ENCODE measurements at regions not wholly inside any gene's neighbourhood (a gene's known extent, or its start where the extent isn't known, plus 50 kb on each side); places are given as distances from the start of the nearest gene placed in this dataset.

DNA sequence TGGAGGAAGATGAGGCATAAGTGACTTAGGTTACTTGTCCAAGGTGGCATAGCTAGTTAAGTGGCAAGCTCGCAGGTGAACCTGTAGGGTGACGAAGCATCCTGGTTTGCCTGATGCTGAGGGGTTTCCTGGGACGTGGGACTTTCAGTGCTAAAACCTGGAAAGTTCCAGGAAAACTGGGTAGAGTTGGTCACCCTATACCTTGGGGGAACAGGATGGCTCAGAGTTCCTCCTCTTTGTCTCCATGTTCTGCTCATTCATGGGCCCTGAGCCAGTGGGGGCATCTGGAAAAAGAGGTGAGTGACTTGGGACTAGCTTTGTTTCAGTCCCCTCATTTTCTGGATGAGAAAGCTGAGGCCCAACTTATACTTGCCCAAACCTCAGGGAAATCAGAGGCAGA is 268.0 kb upstream of the N4BP1 start:
- Mint-ChIP-seq H3K9me3 (ENCODE audit: low read depth) (peaks cover 4% of the 10 kb centered on the region), H3K27ac (no peak overlapping the region), H3K27me3 (no peaks in the 10 kb centered on the region), H3K4me3 (no peak overlapping the region), H3K4me1 (no peaks in the 10 kb centered on the region), H3K36me3 (no peaks in the 10 kb centered on the region)
- CTCF ChIA-PET, result no interaction called here
- DNase-seq (no peak), ATAC-seq (no peak)

DNA sequence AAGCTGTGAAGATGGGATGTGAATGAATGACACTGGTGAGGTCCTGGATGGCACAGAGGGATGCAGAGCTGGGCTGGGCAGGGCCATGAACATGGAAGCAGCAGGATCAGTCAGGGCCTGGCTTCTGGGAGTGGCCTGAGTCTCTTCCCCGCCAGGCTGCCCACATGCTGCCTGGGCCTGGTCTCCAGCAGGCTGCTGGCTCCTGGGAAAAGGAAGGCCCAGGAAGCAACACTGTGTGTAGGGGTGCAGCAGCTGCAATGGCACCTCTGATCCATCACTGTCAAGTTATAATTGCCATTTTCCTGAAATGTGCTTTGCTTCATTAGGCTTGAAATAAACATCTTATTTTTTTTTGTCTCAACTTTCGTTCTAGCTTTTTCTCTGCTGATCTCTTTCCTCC is 260.2 kb upstream of the N4BP1 start:
- Mint-ChIP-seq H3K4me3 (no peak overlapping the region), H3K9me3 (ENCODE audit: low read depth) (peaks cover 4% of the 10 kb centered on the region), H3K27ac (no peak overlapping the region), H3K27me3 (no peaks in the 10 kb centered on the region), H3K4me1 (no peaks in the 10 kb centered on the region), H3K36me3 (no peaks in the 10 kb centered on the region)
- ATAC-seq (no peak), DNase-seq (no peak)
- CTCF ChIA-PET, result no interaction called here

GRCh38 chr16:48865520-48865919 is 255.5 kb upstream of the N4BP1 start:
- no peak overlapping the region for H3K4me3 Mint-ChIP-seq
- no peak overlapping the region for H3K27ac Mint-ChIP-seq
- no peaks in the 10 kb centered on the region for H3K9me3 Mint-ChIP-seq (ENCODE audit: low read depth)
- CTCF ChIA-PET, result no interaction called here
- no peak for ATAC-seq
- no peak for DNase-seq
- H3K36me3 Mint-ChIP-seq, result no peaks in the 10 kb centered on the region
- no peaks in the 10 kb centered on the region for H3K27me3 Mint-ChIP-seq
- H3K4me1 Mint-ChIP-seq, result no peaks in the 10 kb centered on the region

- no peaks in the 10 kb centered on the region for H3K9me3 Mint-ChIP-seq (ENCODE audit: low read depth)
- H3K27ac Mint-ChIP-seq, result no peak overlapping the region
- H3K36me3 Mint-ChIP-seq, result no peaks in the 10 kb centered on the region
- H3K27me3 Mint-ChIP-seq, result no peaks in the 10 kb centered on the region
- CTCF ChIA-PET, result no interaction called here
- H3K4me1 Mint-ChIP-seq, result no peaks in the 10 kb centered on the region
- DNase-seq (no peak), ATAC-seq (no peak)
- H3K4me3 Mint-ChIP-seq, result no peak overlapping the region
Observed at GRCh38 chr16:48864055-48864454, 254.1 kb upstream of the N4BP1 start.

DNA sequence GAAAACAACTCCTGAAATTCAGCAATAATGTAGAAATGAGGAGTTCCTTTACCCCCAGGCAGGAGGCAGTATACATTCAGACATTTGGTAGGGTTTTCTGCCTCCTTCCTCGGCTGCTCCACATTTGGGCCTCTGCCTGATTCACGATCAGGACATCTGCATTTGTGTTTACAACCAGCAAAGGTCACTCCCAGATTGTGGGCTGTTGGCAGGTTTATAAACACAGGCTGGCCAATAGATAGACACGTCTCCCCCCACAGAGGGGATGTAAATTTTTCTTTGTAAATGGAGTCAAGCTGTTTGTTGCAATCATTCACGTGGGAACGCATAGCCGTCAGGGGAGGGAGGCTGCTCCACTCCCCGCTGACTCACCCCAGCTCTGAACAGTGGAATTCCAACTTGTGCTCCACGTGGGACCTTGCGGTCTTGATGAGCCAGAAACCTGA is 252.1 kb upstream of the N4BP1 start:
- Mint-ChIP-seq H3K36me3 (no peaks in the 10 kb centered on the region), H3K9me3 (ENCODE audit: low read depth) (no peaks in the 10 kb centered on the region), H3K27ac (no peak overlapping the region), H3K27me3 (no peaks in the 10 kb centered on the region), H3K4me1 (no peaks in the 10 kb centered on the region), H3K4me3 (no peak overlapping the region)
- CTCF ChIA-PET, result no interaction called here
- DNase-seq (no peak), ATAC-seq (no peak)

- Mint-ChIP-seq H3K36me3 (no peaks in the 10 kb centered on the region), H3K4me3 (no peak overlapping the region), H3K4me1 (no peaks in the 10 kb centered on the region), H3K9me3 (ENCODE audit: low read depth) (no peaks in the 10 kb centered on the region), H3K27ac (no peak overlapping the region), H3K27me3 (no peaks in the 10 kb centered on the region)
- DNase-seq, result no peak
- CTCF ChIA-PET, result no interaction called here
- no peak for ATAC-seq
Observed at GRCh38 chr16:48860341-48860740, 250.4 kb upstream of the N4BP1 start.

DNA sequence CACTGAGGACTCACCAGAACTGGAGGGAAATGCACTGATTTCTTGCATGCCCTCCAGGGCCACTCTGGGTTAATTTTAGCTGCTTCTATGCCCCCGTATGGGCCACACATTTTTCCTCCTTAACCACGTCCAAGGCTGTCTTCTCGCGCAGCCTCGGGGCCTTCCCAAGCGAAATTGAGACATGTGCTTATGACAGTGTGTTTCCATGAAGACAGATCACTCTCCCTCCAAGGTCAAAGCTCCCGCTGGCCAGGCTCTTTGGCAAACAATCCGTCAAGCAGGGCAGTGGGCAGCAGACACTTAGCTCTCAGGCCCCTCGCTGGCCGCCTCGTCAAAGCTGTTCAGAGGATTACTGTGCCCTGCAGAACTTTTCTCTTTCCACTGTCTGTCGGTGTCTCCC is 243.0 kb upstream of the N4BP1 start:
- DNase-seq (no peak), ATAC-seq (no peak)
- peaks cover 2% of the 10 kb centered on the region for H3K9me3 Mint-ChIP-seq (ENCODE audit: low read depth)
- CTCF ChIA-PET, result no interaction called here
- H3K36me3 Mint-ChIP-seq, result no peaks in the 10 kb centered on the region
- H3K4me3 Mint-ChIP-seq, result no peak overlapping the region
- no peaks in the 10 kb centered on the region for H3K4me1 Mint-ChIP-seq
- H3K27me3 Mint-ChIP-seq, result no peaks in the 10 kb centered on the region
- H3K27ac Mint-ChIP-seq, result no peak overlapping the region

- CTCF ChIA-PET, result no interaction called here
- Mint-ChIP-seq H3K27me3 (no peaks in the 10 kb centered on the region), H3K36me3 (no peaks in the 10 kb centered on the region), H3K4me1 (no peaks in the 10 kb centered on the region), H3K4me3 (no peak overlapping the region), H3K27ac (no peak overlapping the region), H3K9me3 (ENCODE audit: low read depth) (peaks cover 2% of the 10 kb centered on the region)
- ATAC-seq (no peak), DNase-seq (no peak)
Observed at GRCh38 chr16:48852458-48852857, 242.5 kb upstream of the N4BP1 start.

DNA sequence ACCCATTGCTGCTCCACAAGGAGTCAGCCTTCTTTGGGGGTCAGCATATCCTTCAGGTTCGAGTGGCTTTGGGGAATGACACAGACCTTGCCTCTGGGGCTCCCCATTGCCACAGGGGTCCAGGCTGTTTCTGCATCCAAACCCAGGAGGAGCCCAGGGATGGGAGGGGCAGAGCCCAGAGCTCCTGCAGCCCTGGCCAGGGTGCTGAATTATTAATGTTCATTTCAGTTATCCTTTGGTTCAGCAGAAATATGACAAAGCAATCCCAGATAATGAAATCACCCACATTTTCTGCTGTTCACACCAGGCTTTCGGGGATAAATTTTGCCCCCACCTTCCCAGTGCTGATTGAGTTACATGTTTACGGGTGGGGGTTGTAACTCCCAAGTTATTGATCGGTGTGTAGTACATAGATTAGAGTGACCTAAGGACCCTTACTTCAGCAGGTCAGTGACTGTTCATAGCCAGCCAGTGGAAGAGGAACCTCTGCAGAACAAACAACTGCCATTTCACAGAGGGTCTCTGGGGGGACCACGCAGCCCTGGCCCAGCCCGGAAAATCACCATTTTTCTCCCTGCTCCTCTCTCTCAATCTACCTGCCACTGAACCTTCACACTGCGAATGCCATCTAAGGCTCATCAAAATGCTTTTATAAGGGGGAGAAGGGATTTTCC is 240.3 kb upstream of the N4BP1 start:
- H3K4me3 Mint-ChIP-seq, result no peak overlapping the region
- CTCF ChIA-PET, result no interaction called here
- no peaks in the 10 kb centered on the region for H3K4me1 Mint-ChIP-seq
- no peaks in the 10 kb centered on the region for H3K36me3 Mint-ChIP-seq
- ATAC-seq (no peak), DNase-seq (no peak)
- H3K9me3 Mint-ChIP-seq (ENCODE audit: low read depth), result peaks cover 3% of the 10 kb centered on the region
- H3K27me3 Mint-ChIP-seq, result no peaks in the 10 kb centered on the region
- no peak overlapping the region for H3K27ac Mint-ChIP-seq

GRCh38 chr16:48846277-48846676 is 236.3 kb upstream of the N4BP1 start:
- no peak for DNase-seq
- H3K36me3 Mint-ChIP-seq, result no peaks in the 10 kb centered on the region
- CTCF ChIA-PET, result no interaction called here
- H3K4me1 Mint-ChIP-seq, result no peaks in the 10 kb centered on the region
- no peak overlapping the region for H3K4me3 Mint-ChIP-seq
- no peaks in the 10 kb centered on the region for H3K27me3 Mint-ChIP-seq
- no peak for ATAC-seq
- no peak overlapping the region for H3K27ac Mint-ChIP-seq
- peaks cover 4% of the 10 kb centered on the region for H3K9me3 Mint-ChIP-seq (ENCODE audit: low read depth)

GRCh38 chr16:48845261-48845660 is 235.3 kb upstream of the N4BP1 start:
- peaks cover 4% of the 10 kb centered on the region for H3K9me3 Mint-ChIP-seq (ENCODE audit: low read depth)
- no peak overlapping the region for H3K27ac Mint-ChIP-seq
- H3K36me3 Mint-ChIP-seq, result no peaks in the 10 kb centered on the region
- no peak overlapping the region for H3K4me3 Mint-ChIP-seq
- CTCF ChIA-PET, result no interaction called here
- no peak for DNase-seq
- no peak for ATAC-seq
- no peaks in the 10 kb centered on the region for H3K4me1 Mint-ChIP-seq
- H3K27me3 Mint-ChIP-seq, result no peaks in the 10 kb centered on the region

DNA sequence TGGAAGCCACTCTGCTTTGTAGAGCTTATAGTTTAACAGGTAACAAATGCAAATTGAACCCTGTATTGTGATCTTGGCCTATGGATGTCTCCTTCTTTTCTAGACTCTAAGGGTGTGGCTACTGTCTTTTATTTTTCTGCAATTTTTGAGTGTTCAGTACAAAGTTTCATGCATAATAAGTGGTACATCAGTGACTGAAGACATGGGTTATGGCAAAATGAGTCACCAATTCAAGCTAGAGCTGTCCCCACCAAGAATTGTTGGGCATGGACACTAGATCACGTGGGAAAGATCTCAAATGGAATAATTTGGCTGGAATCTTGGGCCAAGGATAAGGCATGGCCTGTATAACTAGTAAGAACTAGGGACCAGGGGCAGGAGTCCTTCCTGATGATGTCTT is 228.4 kb upstream of the N4BP1 start:
- Mint-ChIP-seq H3K4me3 (no peak overlapping the region), H3K36me3 (no peaks in the 10 kb centered on the region), H3K27me3 (no peaks in the 10 kb centered on the region), H3K27ac (no peak overlapping the region), H3K9me3 (ENCODE audit: low read depth) (no peaks in the 10 kb centered on the region), H3K4me1 (no peaks in the 10 kb centered on the region)
- CTCF ChIA-PET, result no interaction called here
- DNase-seq (no peak), ATAC-seq (no peak)

GRCh38 chr16:48836636-48837035 is 226.7 kb upstream of the N4BP1 start:
- H3K27me3 Mint-ChIP-seq, result no peaks in the 10 kb centered on the region
- ATAC-seq (no peak), DNase-seq (no peak)
- CTCF ChIA-PET, result no interaction called here
- H3K36me3 Mint-ChIP-seq, result no peaks in the 10 kb centered on the region
- H3K9me3 Mint-ChIP-seq (ENCODE audit: low read depth), result no peaks in the 10 kb centered on the region
- no peak overlapping the region for H3K4me3 Mint-ChIP-seq
- H3K4me1 Mint-ChIP-seq, result no peaks in the 10 kb centered on the region
- no peak overlapping the region for H3K27ac Mint-ChIP-seq

- Mint-ChIP-seq H3K4me1 (no peaks in the 10 kb centered on the region), H3K27ac (no peak overlapping the region), H3K9me3 (ENCODE audit: low read depth) (no peaks in the 10 kb centered on the region), H3K4me3 (no peak overlapping the region), H3K27me3 (no peaks in the 10 kb centered on the region), H3K36me3 (no peaks in the 10 kb centered on the region)
- ATAC-seq (no peak), DNase-seq (no peak)
- CTCF ChIA-PET, result no interaction called here
Observed at GRCh38 chr16:48836067-48836466, 226.1 kb upstream of the N4BP1 start.

DNA sequence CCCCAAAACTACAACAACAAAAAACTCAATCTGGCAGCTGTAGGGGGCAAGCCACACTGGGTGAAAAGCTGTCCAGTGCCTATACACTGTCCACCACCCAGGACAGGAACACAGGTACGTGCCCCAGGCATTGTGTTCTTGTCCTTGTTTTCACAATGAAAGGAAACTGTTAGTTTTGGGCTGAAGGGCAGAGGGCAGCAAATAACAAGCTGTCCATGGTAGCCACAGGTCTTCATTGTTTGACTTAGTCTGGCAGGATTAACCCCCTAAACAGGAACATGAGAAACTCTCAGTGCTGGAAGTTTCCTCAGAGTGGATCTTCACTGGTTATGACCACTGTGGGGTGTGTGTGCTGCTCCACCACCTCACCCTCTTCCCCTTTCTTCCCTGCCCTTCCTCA is 224.6 kb upstream of the N4BP1 start:
- H3K4me3 Mint-ChIP-seq, result no peak overlapping the region
- no peak overlapping the region for H3K27ac Mint-ChIP-seq

More for the DNA sequence above, 224.6 kb upstream of the N4BP1 start:
- CTCF ChIA-PET, result no interaction called here
- Mint-ChIP-seq H3K4me1 (no peaks in the 10 kb centered on the region), H3K27me3 (no peaks in the 10 kb centered on the region), H3K9me3 (ENCODE audit: low read depth) (no peaks in the 10 kb centered on the region), H3K36me3 (no peaks in the 10 kb centered on the region)
- no peak for ATAC-seq
- no peak for DNase-seq

All from activated CD8-positive, alpha-beta memory T cell treated with anti-CD3 and anti-CD28 coated beads, Interleukin-2, amount 10 ng/mL, durations not matched to agents 7 days and 5 days (primary cell).